Colonic mucosa (tissue), 4 donors: ENCODE measurements at regions not wholly inside any gene's neighbourhood (a gene's known extent, or its start where the extent isn't known, plus 50 kb on each side); places are given as distances from the start of the nearest gene placed in this dataset.
"Not testable (repeated sequence)": the region's sequence is repeated elsewhere in the genome, so short reads cannot be mapped to it uniquely, and the experiment has no call there.

Experiments
- DNase-seq: peaks from one replicate; pipeline ENCODE4 v3.0.0-alpha.2; 2020
- H3K27ac ChIP-seq: fragments of 200-600 bp; one replicate; pipeline ENCODE4 v1.8.0; 2021
- H3K27me3 ChIP-seq: fragments of 200-600 bp; one replicate; pipeline ENCODE4 v1.8.0; 2021
- H3K36me3 ChIP-seq: fragments of 200-600 bp; one replicate; pipeline ENCODE4 v1.8.0; 2021
- H3K4me1 ChIP-seq: fragments of 200-600 bp; one replicate; pipeline ENCODE4 v1.8.0; 2021; ENCODE audit warnings: mild to moderate bottlenecking
- H3K4me3 ChIP-seq: fragments of 200-600 bp; one replicate; pipeline ENCODE4 v1.8.0; 2021
- H3K9ac ChIP-seq, 2 donors: one replicate each; pipeline ENCODE4 v1.7.0; 2013; ENCODE audit warnings: control low read depth in 2 of 2, low read depth in 2 of 2, low read length in 2 of 2
- H3K9me3 ChIP-seq: fragments of 200-600 bp; one replicate; pipeline ENCODE4 v1.8.0; 2021
- CTCF ChIP-seq: fragments of 200-600 bp; IDR thresholded peaks from one replicate; pipeline ENCODE4 v1.8.0; 2022; ENCODE audit warnings: antibody characterized with exemption, mild to moderate bottlenecking
- intact Hi-C: fragments of 100-400 bp; cut with DNase I; formaldehyde crosslinking; loops from one replicate; pipeline ENCODE4 v1.14.1; 2022
- donor health status: healthy.
- donor health status: DM: no; HTN: no; CAD: no.
- donor health status: DM: no; HTN: no; CAD: no.

GRCh38 chr15:77869021-77869895 is 208.3 kb downstream of the TBC1D2B start:
- Histone ChIP-seq H3K36me3 (no peaks in the 10 kb centered on the region), H3K27me3 (no peaks in the 10 kb centered on the region), H3K4me3 (no peak overlapping the region), H3K9me3 (no peaks in the 10 kb centered on the region), H3K4me1 (no peaks in the 10 kb centered on the region), H3K27ac (no peak overlapping the region), H3K9ac (no peak overlapping the region)
- intact Hi-C loops, result no loop called here
- no peak for DNase-seq
- TF ChIP-seq CTCF, result no peak

- H3K4me1 ChIP-seq, H3K27me3 ChIP-seq, H3K27ac ChIP-seq, intact Hi-C loops, H3K9me3 ChIP-seq, DNase-seq, H3K9ac ChIP-seq, H3K36me3 ChIP-seq, H3K4me3 ChIP-seq: not testable (repeated sequence)
Measured at GRCh38 chr15:77868048-77868629, 209.4 kb downstream of the TBC1D2B start.

- H3K4me1 ChIP-seq, result no peaks in the 10 kb centered on the region
- H3K36me3 ChIP-seq, result no peaks in the 10 kb centered on the region
- intact Hi-C loops, result no loop called here
- H3K27me3 ChIP-seq, result no peaks in the 10 kb centered on the region
- DNase-seq, result no peak
- H3K9ac ChIP-seq, result no peak overlapping the region
- H3K27ac ChIP-seq, result no peak overlapping the region
- no peak for TF ChIP-seq CTCF
- no peak overlapping the region for H3K4me3 ChIP-seq
- H3K9me3 ChIP-seq, result no peaks in the 10 kb centered on the region
Measured at GRCh38 chr15:77867266-77868047, 210.1 kb downstream of the TBC1D2B start.

GRCh38 chr15:77866596-77867125 is 210.8 kb downstream of the TBC1D2B start:
- H3K4me3 ChIP-seq, result no peak overlapping the region
- no peak for DNase-seq
- H3K36me3 ChIP-seq, result no peaks in the 10 kb centered on the region
- no peak overlapping the region for H3K27ac ChIP-seq
- no peak overlapping the region for H3K9ac ChIP-seq
- no peaks in the 10 kb centered on the region for H3K27me3 ChIP-seq
- H3K9me3 ChIP-seq, result no peaks in the 10 kb centered on the region
- no peaks in the 10 kb centered on the region for H3K4me1 ChIP-seq
- no peak for TF ChIP-seq CTCF
- intact Hi-C loops, result no loop called here

- TF ChIP-seq CTCF, result no peak
- intact Hi-C loops, result no loop called here
Measured at GRCh38 chr15:77866186-77866585, 211.3 kb downstream of the TBC1D2B start.

More at GRCh38 chr15:77866186-77866585, 211.3 kb downstream of the TBC1D2B start:
- H3K27ac ChIP-seq, result no peak overlapping the region
- no peaks in the 10 kb centered on the region for H3K4me1 ChIP-seq
- DNase-seq, result no peak
- H3K27me3 ChIP-seq, result no peaks in the 10 kb centered on the region
- H3K36me3 ChIP-seq, result no peaks in the 10 kb centered on the region
- H3K4me3 ChIP-seq, result no peak overlapping the region
- H3K9ac ChIP-seq, result no peak overlapping the region
- no peaks in the 10 kb centered on the region for H3K9me3 ChIP-seq
